ENCODE measurements at regions not wholly inside any gene's neighbourhood (a gene's known extent, or its start where the extent isn't known, plus 50 kb on each side); places are given as distances from the start of the nearest gene placed in this dataset.

DNA sequence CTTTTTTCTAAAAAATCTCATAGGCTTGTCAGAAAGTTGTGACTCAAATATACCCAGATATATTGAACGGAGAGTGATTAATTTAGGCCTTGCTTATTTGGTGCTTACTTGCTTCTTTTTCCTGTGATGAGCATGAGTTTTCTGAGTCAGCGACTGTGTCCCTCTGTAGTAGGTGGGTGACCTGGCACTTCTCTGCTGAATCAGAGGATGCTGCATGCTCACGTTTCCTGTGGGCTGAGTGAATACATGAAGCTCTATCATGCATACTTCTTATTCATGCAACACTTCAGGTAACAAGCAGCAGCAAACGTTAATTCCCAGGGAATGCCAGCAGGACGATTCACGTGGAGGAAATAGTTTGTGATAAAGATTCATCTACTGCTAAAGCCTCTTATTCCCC lies 245.0 kb downstream of the KLF5 start:
- TF ChIP-seq, protein P1, sequence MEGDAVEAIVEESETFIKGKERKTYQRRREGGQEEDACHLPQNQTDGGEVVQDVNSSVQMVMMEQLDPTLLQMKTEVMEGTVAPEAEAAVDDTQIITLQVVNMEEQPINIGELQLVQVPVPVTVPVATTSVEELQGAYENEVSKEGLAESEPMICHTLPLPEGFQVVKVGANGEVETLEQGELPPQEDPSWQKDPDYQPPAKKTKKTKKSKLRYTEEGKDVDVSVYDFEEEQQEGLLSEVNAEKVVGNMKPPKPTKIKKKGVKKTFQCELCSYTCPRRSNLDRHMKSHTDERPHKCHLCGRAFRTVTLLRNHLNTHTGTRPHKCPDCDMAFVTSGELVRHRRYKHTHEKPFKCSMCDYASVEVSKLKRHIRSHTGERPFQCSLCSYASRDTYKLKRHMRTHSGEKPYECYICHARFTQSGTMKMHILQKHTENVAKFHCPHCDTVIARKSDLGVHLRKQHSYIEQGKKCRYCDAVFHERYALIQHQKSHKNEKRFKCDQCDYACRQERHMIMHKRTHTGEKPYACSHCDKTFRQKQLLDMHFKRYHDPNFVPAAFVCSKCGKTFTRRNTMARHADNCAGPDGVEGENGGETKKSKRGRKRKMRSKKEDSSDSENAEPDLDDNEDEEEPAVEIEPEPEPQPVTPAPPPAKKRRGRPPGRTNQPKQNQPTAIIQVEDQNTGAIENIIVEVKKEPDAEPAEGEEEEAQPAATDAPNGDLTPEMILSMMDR (IDR thresholded peaks at IDR 0.05; ENCODE audit: poor library complexity) = no peak
- no peak for TF ChIP-seq EZH2 (IDR thresholded peaks at IDR 0.05; ENCODE audit: borderline replicate concordance)

Data from hepatocyte (in vitro differentiated cells).